Hepatocyte (in vitro differentiated cells): ENCODE measurements at regions not wholly inside any gene's neighbourhood (a gene's known extent, or its start where the extent isn't known, plus 50 kb on each side); places are given as distances from the start of the nearest gene placed in this dataset.
"Not testable (repeated sequence)": the region's sequence is repeated elsewhere in the genome, so short reads cannot be mapped to it uniquely, and the experiment has no call there.

Source experiments
- EZH2 ChIP-seq: fragments of 200-600 bp; sonication (generic); IDR thresholded peaks from 2 replicates; pipeline ENCODE4 v1.6.1; 2016; ENCODE audit warnings: antibody characterized with exemption, mild to moderate bottlenecking, borderline replicate concordance
- EZH2phosphoT487 ChIP-seq: fragments of 200-600 bp; sonication (generic); IDR thresholded peaks from one replicate; pipeline ENCODE4 v1.6.1; 2018; ENCODE audit warnings: antibody characterized with exemption, mild to moderate bottlenecking, low read depth, moderate library complexity; ENCODE audit not compliant: unreplicated experiment, severe bottlenecking
- TF ChIP-seq, protein P1 (sequence below): fragments of 200-600 bp; sonication (generic); IDR thresholded peaks from 2 replicates; pipeline ENCODE4 v1.5.1; 2016; ENCODE audit warnings: antibody characterized with exemption, mild to moderate bottlenecking; ENCODE audit not compliant: poor library complexity

DNA sequence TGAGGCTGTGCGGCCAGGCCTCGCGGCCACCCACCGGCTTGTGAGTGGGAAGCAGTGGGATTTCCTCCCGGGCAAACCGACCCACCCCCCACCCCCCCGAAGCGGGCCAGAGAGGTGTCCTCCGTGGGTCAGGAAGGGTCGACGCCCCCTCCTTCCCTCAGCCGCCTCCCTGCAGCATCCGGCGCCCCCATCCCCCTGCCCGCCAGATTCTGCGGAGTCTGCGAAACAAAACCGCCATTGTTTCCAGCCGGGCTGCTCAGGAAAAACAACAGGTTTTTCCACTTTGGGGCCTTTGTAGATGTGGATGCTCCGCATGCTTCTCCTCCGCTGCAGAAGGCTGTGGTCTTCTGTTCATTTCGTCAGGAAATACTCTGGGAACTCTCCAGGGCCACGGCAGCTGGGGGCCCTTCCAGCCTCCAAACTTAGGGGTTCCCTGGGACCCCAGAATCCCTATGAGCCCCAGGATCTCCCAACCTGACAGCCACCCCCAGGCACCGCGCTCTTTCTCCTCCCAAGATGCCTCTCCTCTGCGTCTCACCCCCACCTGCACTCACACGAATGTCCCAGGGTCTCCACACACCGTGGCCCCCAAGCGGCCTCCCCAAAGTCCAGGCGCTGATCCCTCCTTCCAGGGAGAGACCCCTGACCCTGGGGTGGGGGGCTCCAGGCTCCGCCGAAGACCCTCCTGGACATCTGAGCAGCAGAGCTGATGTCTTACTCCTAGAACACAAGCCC, 121.2 kb downstream of the NPIPB11 start:
- TF ChIP-seq, protein P1, sequence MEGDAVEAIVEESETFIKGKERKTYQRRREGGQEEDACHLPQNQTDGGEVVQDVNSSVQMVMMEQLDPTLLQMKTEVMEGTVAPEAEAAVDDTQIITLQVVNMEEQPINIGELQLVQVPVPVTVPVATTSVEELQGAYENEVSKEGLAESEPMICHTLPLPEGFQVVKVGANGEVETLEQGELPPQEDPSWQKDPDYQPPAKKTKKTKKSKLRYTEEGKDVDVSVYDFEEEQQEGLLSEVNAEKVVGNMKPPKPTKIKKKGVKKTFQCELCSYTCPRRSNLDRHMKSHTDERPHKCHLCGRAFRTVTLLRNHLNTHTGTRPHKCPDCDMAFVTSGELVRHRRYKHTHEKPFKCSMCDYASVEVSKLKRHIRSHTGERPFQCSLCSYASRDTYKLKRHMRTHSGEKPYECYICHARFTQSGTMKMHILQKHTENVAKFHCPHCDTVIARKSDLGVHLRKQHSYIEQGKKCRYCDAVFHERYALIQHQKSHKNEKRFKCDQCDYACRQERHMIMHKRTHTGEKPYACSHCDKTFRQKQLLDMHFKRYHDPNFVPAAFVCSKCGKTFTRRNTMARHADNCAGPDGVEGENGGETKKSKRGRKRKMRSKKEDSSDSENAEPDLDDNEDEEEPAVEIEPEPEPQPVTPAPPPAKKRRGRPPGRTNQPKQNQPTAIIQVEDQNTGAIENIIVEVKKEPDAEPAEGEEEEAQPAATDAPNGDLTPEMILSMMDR, result not testable (repeated sequence)
- TF ChIP-seq EZH2, EZH2phosphoT487: not testable (repeated sequence)
